ENCODE measurements at regions not wholly inside any gene's neighbourhood (a gene's known extent, or its start where the extent isn't known, plus 50 kb on each side); places are given as distances from the start of the nearest gene placed in this dataset.

GRCh38 chrX:1824855-1825254 is 210.0 kb downstream of the ASMT start:
- DNase-seq (ENCODE audit: low read depth in 1 of 2, low spot score in 1 of 2): no peak
- no peak for TF ChIP-seq SPI1 (IDR thresholded peaks at IDR 0.05; ENCODE audit: borderline replicate concordance, low read depth)
- TF ChIP-seq CTCF (IDR thresholded peaks at IDR 0.05; ENCODE audit: insufficient read depth, low read length): no peak
- TF ChIP-seq REST (IDR thresholded peaks at IDR 0.05; ENCODE audit: insufficient replicate concordance, low read depth): no peak
- no peak for TF ChIP-seq POLR2AphosphoS5 (IDR thresholded peaks at IDR 0.05; ENCODE audit: low read depth)
- TF ChIP-seq GABPA (IDR thresholded peaks at IDR 0.05; ENCODE audit: low read depth): no peak
- no peaks in the 10 kb centered on the region for H3K27me3 ChIP-seq (ENCODE audit: insufficient read depth, poor library complexity, severe bottlenecking)
- H3K27ac ChIP-seq (replicated peaks): no peak overlapping the region
- no peak overlapping the region for H3K4me3 ChIP-seq (replicated peaks; ENCODE audit: insufficient read depth, low read length)

GRCh38 chrX:1833656-1834360 is 218.9 kb downstream of the ASMT start:
- Histone ChIP-seq H3K4me3 (replicated peaks; ENCODE audit: insufficient read depth, low read length) (no peak overlapping the region), H3K27me3 (ENCODE audit: insufficient read depth, poor library complexity, severe bottlenecking) (no peaks in the 10 kb centered on the region), H3K27ac (replicated peaks) (no peak overlapping the region)
- TF ChIP-seq REST (IDR thresholded peaks at IDR 0.05; ENCODE audit: insufficient replicate concordance, low read depth) (no peak), CTCF (IDR thresholded peaks at IDR 0.05; ENCODE audit: insufficient read depth, low read length) (no peak), SPI1 (IDR thresholded peaks at IDR 0.05; ENCODE audit: borderline replicate concordance, low read depth) (no peak)
- DNase-seq (ENCODE audit: low read depth in 1 of 2, low spot score in 1 of 2): no peak

- Histone ChIP-seq H3K27ac (replicated peaks) (no peak overlapping the region), H3K27me3 (ENCODE audit: insufficient read depth, poor library complexity, severe bottlenecking) (no peaks in the 10 kb centered on the region), H3K4me3 (replicated peaks; ENCODE audit: insufficient read depth, low read length) (no peak overlapping the region)
- no peak for DNase-seq (ENCODE audit: low read depth in 1 of 2, low spot score in 1 of 2)
- TF ChIP-seq CTCF (IDR thresholded peaks at IDR 0.05; ENCODE audit: insufficient read depth, low read length) (no peak), REST (IDR thresholded peaks at IDR 0.05; ENCODE audit: insufficient replicate concordance, low read depth) (no peak), POLR2AphosphoS5 (IDR thresholded peaks at IDR 0.05; ENCODE audit: low read depth) (no peak), SPI1 (IDR thresholded peaks at IDR 0.05; ENCODE audit: borderline replicate concordance, low read depth) (no peak), GABPA (IDR thresholded peaks at IDR 0.05; ENCODE audit: low read depth) (no peak)
Observed at GRCh38 chrX:1835056-1835455, 220.2 kb downstream of the ASMT start.
